ENCODE measurements at regions not wholly inside any gene's neighbourhood (a gene's known extent, or its start where the extent isn't known, plus 50 kb on each side); places are given as distances from the start of the nearest gene placed in this dataset.

- H3K9me3 ChIP-seq (ENCODE audit: control insufficient read depth, low read depth, low read length) = no peaks in the 10 kb centered on the region
- H3K9ac ChIP-seq (ENCODE audit: control insufficient read depth, extremely low read depth, insufficient read depth, low read length) = no peak overlapping the region
- no peak for FAIRE-seq
- no peak for DNase-seq (ENCODE audit: low read depth, low spot score)
- TF ChIP-seq CTCF (optimal IDR thresholded peaks at IDR 0.05 in 1 of 3, IDR thresholded peaks at IDR 0.05 in 1 of 3, conservative IDR thresholded peaks at IDR 0.05 in 1 of 3; ENCODE audit: extremely low read depth in 1 of 3, insufficient read depth in 2 of 3, low read length in 3 of 3) (no peak), EZH2 (IDR thresholded peaks at IDR 0.05; ENCODE audit: low read length) (no peak)
- no peaks in the 10 kb centered on the region for H3K79me2 ChIP-seq (ENCODE audit: control insufficient read depth, insufficient read depth, low read length)
- H3K27me3 ChIP-seq (ENCODE audit: control insufficient read depth, extremely low read depth, insufficient read depth, low read length) = no peaks in the 10 kb centered on the region
- no peak overlapping the region for H3K4me3 ChIP-seq (ENCODE audit: control insufficient read depth in 2 of 3, extremely low read depth in 1 of 3, insufficient read depth in 2 of 3, low read depth in 1 of 3, low read length in 3 of 3)
- no peaks in the 10 kb centered on the region for H3K9me1 ChIP-seq (ENCODE audit: control insufficient read depth, extremely low read depth, insufficient read depth, low read length)
- dilution Hi-C loops (cut with MboI; ENCODE audit: extremely low pct_ligation_motif_present, low sequenced_read_pairs) = no loop called here
- no peak overlapping the region for H3K4me2 ChIP-seq (ENCODE audit: control insufficient read depth, extremely low read depth, insufficient read depth, low read depth, low read length)
- H3K4me1 ChIP-seq (ENCODE audit: control insufficient read depth, extremely low read depth, insufficient read depth, low read length) = peaks cover 48% of the 10 kb centered on the region
- H2AFZ ChIP-seq (ENCODE audit: control insufficient read depth, low read length) = no peak overlapping the region
- H3K36me3 ChIP-seq (ENCODE audit: control insufficient read depth in 2 of 2, extremely low read depth in 1 of 2, insufficient read depth in 2 of 2, low read length in 2 of 2) = no peaks in the 10 kb centered on the region
- no peak overlapping the region for H3K27ac ChIP-seq (ENCODE audit: control insufficient read depth, insufficient read depth, low read length)
- H4K20me1 ChIP-seq (ENCODE audit: control insufficient read depth, extremely low read depth, insufficient read depth, low read length) = no peaks in the 10 kb centered on the region
Observed at GRCh38 chr20:23146181-23146580, 60.1 kb upstream of the CD93 start.

- Histone ChIP-seq H3K27ac (ENCODE audit: control insufficient read depth, insufficient read depth, low read length) (no peak overlapping the region), H3K4me1 (ENCODE audit: control insufficient read depth, extremely low read depth, insufficient read depth, low read length) (peaks cover 48% of the 10 kb centered on the region), H3K4me2 (ENCODE audit: control insufficient read depth, extremely low read depth, insufficient read depth, low read depth, low read length) (no peak overlapping the region), H3K9me3 (ENCODE audit: control insufficient read depth, low read depth, low read length) (no peaks in the 10 kb centered on the region), H4K20me1 (ENCODE audit: control insufficient read depth, extremely low read depth, insufficient read depth, low read length) (no peaks in the 10 kb centered on the region), H3K79me2 (ENCODE audit: control insufficient read depth, insufficient read depth, low read length) (no peaks in the 10 kb centered on the region), H2AFZ (ENCODE audit: control insufficient read depth, low read length) (no peak overlapping the region), H3K4me3 (ENCODE audit: control insufficient read depth in 2 of 3, extremely low read depth in 1 of 3, insufficient read depth in 2 of 3, low read depth in 1 of 3, low read length in 3 of 3) (no peak overlapping the region), H3K9me1 (ENCODE audit: control insufficient read depth, extremely low read depth, insufficient read depth, low read length) (no peaks in the 10 kb centered on the region), H3K36me3 (ENCODE audit: control insufficient read depth in 2 of 2, extremely low read depth in 1 of 2, insufficient read depth in 2 of 2, low read length in 2 of 2) (no peaks in the 10 kb centered on the region), H3K9ac (ENCODE audit: control insufficient read depth, extremely low read depth, insufficient read depth, low read length) (no peak overlapping the region), H3K27me3 (ENCODE audit: control insufficient read depth, extremely low read depth, insufficient read depth, low read length) (no peaks in the 10 kb centered on the region)
- no peak for DNase-seq (ENCODE audit: low read depth, low spot score)
- dilution Hi-C loops (cut with MboI; ENCODE audit: extremely low pct_ligation_motif_present, low sequenced_read_pairs) = no loop called here
- TF ChIP-seq CTCF (optimal IDR thresholded peaks at IDR 0.05 in 1 of 3, IDR thresholded peaks at IDR 0.05 in 1 of 3, conservative IDR thresholded peaks at IDR 0.05 in 1 of 3; ENCODE audit: extremely low read depth in 1 of 3, insufficient read depth in 2 of 3, low read length in 3 of 3) (no peak), EZH2 (IDR thresholded peaks at IDR 0.05; ENCODE audit: low read length) (no peak)
- FAIRE-seq = no peak
Observed at GRCh38 chr20:23145281-23145700, 59.2 kb upstream of the CD93 start.

Measured in keratinocyte (primary cell).